Endothelial cell (in vitro differentiated cells): ENCODE measurements at regions not wholly inside any gene's neighbourhood (a gene's known extent, or its start where the extent isn't known, plus 50 kb on each side); places are given as distances from the start of the nearest gene placed in this dataset.

Source experiments
- DNase-seq: peaks from one replicate; pipeline ENCODE4 v3.0.0; 2021; ENCODE audit warnings: low spot score
- H3K27ac Mint-ChIP-seq: one replicate; pipeline ENCODE4 v1.8.0; 2021; ENCODE audit warnings: mixed read lengths, inconsistent platforms; ENCODE audit not compliant: unreplicated experiment
- H3K27me3 Mint-ChIP-seq: one replicate; pipeline ENCODE4 v1.8.0; 2021; ENCODE audit warnings: mild to moderate bottlenecking, moderate library complexity, mixed read lengths, inconsistent platforms; ENCODE audit not compliant: unreplicated experiment
- H3K36me3 Mint-ChIP-seq: one replicate; pipeline ENCODE4 v1.8.0; 2021; ENCODE audit warnings: mild to moderate bottlenecking, low read depth, mixed read lengths, inconsistent platforms; ENCODE audit not compliant: unreplicated experiment
- H3K4me1 Mint-ChIP-seq: one replicate; pipeline ENCODE4 v1.8.0; 2021; ENCODE audit warnings: mild to moderate bottlenecking, mixed read lengths, inconsistent platforms; ENCODE audit not compliant: unreplicated experiment
- H3K4me3 Mint-ChIP-seq: one replicate; pipeline ENCODE4 v1.8.0; 2021; ENCODE audit warnings: mild to moderate bottlenecking, mixed read lengths, inconsistent platforms; ENCODE audit not compliant: unreplicated experiment
- H3K9me3 Mint-ChIP-seq: one replicate; pipeline ENCODE4 v1.8.0; 2021; ENCODE audit warnings: mixed read lengths, inconsistent platforms; ENCODE audit not compliant: unreplicated experiment
- TF ChIP-seq, protein P1 (sequence below): fragments of 200-600 bp; sonication (generic); IDR thresholded peaks from one replicate; pipeline ENCODE4 v1.5.0; 2021; ENCODE audit warnings: antibody characterized with exemption; ENCODE audit not compliant: unreplicated experiment

DNA sequence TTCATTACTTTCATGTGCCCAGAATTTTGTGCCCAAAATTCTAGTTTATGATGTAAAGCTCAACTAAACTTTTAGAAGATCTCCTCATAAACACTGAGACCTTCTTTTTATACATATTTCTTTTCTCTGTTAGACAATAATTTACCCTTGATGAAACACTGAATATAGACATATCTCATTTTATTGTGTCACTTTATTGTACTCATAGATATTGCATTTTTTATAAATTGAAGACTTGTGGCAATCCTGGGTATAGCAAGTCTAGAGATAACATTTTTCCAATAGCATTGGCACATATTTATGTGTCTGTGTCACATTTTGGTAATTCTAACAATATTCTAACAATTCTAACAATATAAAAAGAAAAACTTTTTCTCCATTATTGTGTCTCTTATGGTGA, 74.9 kb upstream of the POU3F2 start:
- H3K4me1 Mint-ChIP-seq: peaks cover 10% of the 10 kb centered on the region
- H3K36me3 Mint-ChIP-seq: no peaks in the 10 kb centered on the region
- no peak overlapping the region for H3K4me3 Mint-ChIP-seq
- H3K27ac Mint-ChIP-seq: no peak overlapping the region
- no peaks in the 10 kb centered on the region for H3K27me3 Mint-ChIP-seq
- TF ChIP-seq, protein P1, sequence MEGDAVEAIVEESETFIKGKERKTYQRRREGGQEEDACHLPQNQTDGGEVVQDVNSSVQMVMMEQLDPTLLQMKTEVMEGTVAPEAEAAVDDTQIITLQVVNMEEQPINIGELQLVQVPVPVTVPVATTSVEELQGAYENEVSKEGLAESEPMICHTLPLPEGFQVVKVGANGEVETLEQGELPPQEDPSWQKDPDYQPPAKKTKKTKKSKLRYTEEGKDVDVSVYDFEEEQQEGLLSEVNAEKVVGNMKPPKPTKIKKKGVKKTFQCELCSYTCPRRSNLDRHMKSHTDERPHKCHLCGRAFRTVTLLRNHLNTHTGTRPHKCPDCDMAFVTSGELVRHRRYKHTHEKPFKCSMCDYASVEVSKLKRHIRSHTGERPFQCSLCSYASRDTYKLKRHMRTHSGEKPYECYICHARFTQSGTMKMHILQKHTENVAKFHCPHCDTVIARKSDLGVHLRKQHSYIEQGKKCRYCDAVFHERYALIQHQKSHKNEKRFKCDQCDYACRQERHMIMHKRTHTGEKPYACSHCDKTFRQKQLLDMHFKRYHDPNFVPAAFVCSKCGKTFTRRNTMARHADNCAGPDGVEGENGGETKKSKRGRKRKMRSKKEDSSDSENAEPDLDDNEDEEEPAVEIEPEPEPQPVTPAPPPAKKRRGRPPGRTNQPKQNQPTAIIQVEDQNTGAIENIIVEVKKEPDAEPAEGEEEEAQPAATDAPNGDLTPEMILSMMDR: peak; percentile 65
- H3K9me3 Mint-ChIP-seq: no peaks in the 10 kb centered on the region
- no peak for DNase-seq

DNA sequence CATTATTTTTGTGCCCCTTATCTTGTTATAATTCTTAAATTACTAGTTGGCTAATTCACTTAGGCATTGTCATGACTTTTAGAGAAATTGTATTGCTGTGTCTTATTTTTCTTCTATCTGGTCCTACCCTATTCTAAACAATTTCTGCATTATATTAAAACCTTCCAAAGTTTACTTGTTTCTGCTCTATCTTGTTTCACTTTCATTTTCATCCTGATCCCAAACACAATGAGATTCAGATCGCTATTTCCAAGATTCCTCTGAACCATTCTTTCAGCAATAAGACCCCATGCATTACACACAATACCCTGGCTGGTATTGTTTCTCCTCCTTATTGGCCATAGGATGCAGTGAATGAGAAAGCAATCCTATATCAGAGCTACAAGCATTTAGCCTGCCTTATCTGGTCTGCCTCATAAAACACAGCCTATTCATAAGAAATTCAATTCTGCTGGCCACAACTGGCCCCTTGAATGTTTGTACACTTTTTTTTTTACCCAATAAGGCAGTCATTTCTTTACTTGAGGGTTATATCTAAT, 69.9 kb upstream of the POU3F2 start:
- no peaks in the 10 kb centered on the region for H3K36me3 Mint-ChIP-seq
- TF ChIP-seq, protein P1: no peak
- H3K27ac Mint-ChIP-seq: no peak overlapping the region
- H3K4me3 Mint-ChIP-seq: no peak overlapping the region
- no peaks in the 10 kb centered on the region for H3K4me1 Mint-ChIP-seq
- H3K9me3 Mint-ChIP-seq: no peaks in the 10 kb centered on the region
- no peak for DNase-seq
- no peaks in the 10 kb centered on the region for H3K27me3 Mint-ChIP-seq

DNA sequence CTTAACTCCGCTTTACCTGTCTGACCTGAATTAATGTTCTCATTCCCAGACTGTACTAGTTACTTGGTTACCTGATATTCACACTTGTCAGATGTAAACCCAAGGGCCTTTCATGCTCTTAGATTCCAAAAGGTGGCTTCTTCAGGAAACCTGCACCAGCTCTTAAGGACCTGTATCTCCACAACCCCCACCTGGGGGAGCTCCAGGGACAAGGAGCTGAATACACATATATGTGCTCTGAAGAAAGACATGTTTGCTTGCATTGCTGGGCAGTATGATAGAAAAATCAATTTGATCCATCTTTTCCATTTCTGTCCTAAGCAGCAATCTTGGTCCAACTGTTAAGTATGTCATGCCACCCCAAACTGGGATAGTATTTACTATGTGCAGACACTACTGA, 64.8 kb upstream of the POU3F2 start:
- TF ChIP-seq, protein P1: no peak
- Mint-ChIP-seq H3K9me3 (no peaks in the 10 kb centered on the region), H3K27me3 (no peaks in the 10 kb centered on the region), H3K36me3 (no peaks in the 10 kb centered on the region), H3K4me3 (no peak overlapping the region), H3K4me1 (no peaks in the 10 kb centered on the region), H3K27ac (no peak overlapping the region)
- peak; percentile 42 for DNase-seq

DNA sequence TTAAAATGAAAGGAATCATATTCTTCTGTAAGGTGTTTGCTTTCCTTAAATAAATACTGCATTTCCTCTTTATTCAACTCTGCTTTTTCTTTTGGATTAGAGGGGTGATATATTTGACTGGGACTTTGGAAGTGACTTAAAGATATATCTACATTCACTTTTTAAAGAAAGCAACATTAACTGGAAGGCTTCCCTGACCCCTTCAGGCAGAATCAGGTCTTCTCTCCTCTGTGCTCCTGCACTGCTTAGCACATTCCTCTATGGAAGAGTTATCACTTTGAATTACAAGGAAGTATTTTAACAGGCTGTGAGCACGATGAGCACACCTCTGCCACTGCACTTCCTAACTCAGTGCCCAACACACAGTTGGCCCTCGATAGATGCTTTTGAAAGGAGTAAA, 59.2 kb upstream of the POU3F2 start:
- Mint-ChIP-seq H3K9me3 (no peaks in the 10 kb centered on the region), H3K27me3 (no peaks in the 10 kb centered on the region), H3K36me3 (no peaks in the 10 kb centered on the region), H3K4me1 (no peaks in the 10 kb centered on the region), H3K4me3 (no peak overlapping the region), H3K27ac (no peak overlapping the region)
- TF ChIP-seq, protein P1: no peak
- DNase-seq: no peak

DNA sequence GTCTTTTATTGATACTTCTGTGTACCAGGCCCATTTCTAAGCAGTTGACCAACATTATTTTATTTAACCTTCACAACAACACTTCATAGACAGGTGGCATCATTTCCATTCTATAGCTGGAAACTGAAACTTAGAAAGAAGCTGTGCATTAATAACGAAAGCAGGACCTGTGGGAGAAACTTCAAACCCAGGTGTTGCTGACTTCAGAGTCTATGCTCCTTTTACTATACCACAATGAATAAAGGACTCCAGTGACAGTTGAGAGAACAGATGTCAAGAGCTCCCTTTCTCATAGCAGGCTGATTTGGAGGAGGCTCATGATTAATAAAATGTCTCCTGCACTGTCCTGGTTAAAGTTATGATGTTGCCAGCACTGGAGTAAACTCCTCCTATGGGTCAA, 56.6 kb upstream of the POU3F2 start:
- Mint-ChIP-seq H3K4me1 (no peaks in the 10 kb centered on the region), H3K27me3 (no peaks in the 10 kb centered on the region), H3K27ac (no peak overlapping the region), H3K4me3 (no peak overlapping the region), H3K36me3 (no peaks in the 10 kb centered on the region), H3K9me3 (no peaks in the 10 kb centered on the region)
- DNase-seq: no peak
- TF ChIP-seq, protein P1: no peak
